HG03565 (cell line): ENCODE measurements at regions not wholly inside any gene's neighbourhood (a gene's known extent, or its start where the extent isn't known, plus 50 kb on each side); places are given as distances from the start of the nearest gene placed in this dataset.
"Not testable (repeated sequence)": the region's sequence is repeated elsewhere in the genome, so short reads cannot be mapped to it uniquely, and the experiment has no call there.

Experiments
- ATAC-seq: cut with Tn5 transposase; IDR thresholded peaks from one replicate; pipeline ENCODE4 v1.9.1; 2021; ENCODE audit warnings: mild to moderate bottlenecking, moderate library complexity; ENCODE audit not compliant: unreplicated experiment

DNA sequence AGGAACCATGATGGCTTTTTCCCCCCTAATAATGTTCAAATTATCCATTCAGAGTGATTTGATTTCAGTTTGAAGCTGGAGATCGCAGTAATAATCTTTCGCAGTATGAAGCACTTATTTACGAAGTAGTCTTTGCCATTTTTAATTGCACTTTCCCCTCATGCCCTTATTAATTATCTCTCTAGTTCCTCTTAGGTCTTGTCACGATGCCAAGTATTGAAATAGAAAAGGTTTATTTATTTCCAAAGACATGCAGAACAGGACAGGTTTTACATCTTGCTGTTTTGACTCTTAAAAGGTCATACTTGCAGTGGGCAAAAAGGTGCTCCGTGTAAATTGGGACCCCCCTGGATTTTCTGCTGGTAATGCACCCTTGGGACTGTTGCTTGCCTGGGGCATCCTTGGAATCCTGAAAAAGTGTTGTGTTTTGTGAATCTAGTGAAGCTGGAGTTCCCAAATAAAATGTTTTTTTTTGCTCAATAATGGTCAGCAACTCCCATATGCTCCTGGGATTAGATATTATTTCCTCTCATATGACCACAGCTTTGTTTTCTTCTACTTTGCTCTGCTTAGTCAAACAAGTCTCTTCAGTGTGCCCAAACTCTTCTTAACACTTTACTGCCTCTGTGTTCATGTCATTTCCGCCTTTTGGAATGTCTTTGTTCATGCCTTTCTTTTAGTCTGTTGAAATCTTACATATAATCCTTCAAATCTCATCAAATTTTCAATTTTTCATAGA is 278.3 kb downstream of the TMEM38B start:
- no peak for ATAC-seq

DNA sequence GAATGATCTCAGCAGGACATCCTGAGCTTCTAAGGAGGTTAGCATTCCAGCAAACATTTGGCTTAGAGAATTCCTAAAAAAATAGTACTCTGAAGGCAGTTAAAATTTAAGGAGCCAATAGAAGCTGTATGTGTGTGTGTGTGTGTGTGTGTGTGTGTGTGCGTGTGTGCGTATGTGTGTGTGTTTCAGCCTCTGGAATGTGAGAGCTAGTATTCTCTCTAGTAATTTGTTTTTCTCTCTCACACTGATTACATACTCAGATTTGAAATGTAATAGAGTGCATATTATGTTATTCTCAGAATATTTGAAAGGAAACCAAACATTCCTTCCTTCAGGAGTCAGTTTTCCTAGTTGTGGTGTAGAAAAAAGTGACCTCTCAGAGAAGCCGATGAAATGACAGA is 279.6 kb downstream of the TMEM38B start:
- no peak for ATAC-seq

DNA sequence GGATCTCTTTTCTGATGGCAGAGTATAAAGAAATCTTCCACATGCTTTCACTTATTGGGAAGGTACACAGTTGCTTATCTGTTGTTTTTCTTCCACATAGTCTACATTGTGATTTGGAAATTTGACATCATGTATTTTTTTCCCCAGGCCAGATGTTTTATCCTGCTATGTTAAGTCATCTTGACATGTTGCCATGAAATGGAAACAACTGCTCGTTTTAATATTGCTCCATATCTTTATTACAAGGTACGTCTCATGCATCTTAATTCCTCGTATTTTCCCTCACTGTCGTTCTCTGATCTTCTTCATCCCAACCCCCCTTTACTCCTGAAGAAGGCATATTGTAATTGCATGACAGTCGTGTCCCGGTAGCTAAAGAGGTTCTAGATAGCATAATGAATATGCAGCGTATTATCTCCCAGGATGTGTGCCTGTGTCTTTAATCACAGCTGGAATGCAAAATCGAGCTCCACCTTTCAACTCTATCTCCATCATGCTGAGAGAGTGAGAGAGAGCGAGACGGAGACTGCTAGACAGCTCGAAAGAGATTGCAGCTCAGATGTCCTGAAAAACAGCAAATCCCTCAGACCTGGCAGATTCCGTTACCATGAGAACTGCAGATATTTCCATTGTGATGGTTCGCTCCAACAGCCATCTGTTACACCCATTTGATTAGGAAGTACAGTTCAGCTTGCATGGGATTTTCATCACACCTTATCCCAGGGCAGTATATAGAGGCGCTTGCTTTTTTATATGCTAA is 281.7 kb downstream of the TMEM38B start:
- no peak for ATAC-seq

DNA sequence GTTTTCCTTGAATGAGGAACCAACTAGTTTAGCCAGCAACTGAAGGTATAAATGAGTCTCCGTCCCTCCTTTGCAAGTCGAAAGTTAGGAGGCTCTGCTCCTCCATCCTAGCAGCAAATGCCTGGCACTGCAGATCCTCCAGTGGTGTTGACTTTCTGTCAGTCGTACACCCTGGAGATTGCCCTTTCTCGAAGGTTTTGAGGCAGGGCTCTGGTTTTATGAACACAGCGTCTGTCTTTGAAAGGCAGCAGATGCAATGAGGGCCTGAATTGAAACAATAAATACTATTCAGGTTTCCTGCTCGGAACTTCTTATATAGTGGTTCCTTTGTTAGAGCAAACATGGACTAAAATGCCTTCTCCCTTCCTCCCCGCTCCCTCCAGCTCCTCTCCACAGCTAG is 284.0 kb downstream of the TMEM38B start:
- no peak for ATAC-seq

DNA sequence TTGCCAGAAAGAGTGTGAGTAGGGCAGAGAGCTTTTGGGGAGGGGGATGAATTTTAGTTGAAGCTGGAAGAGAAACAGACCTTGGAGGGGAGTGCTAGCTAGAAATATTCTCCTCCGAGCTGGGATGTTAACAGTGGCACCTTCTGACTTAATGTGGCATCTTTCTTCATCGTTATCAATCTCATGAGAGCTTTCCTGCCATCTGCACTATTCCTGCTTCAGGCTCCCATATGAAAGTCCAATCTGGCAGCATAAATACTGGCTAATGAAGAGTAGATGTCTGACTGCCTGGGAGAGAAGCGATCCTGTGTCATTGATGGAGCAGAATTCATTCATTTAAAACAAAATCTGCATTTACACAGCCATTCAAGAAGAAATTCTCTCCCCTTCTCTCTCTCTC is 284.5 kb downstream of the TMEM38B start:
- no peak for ATAC-seq

DNA sequence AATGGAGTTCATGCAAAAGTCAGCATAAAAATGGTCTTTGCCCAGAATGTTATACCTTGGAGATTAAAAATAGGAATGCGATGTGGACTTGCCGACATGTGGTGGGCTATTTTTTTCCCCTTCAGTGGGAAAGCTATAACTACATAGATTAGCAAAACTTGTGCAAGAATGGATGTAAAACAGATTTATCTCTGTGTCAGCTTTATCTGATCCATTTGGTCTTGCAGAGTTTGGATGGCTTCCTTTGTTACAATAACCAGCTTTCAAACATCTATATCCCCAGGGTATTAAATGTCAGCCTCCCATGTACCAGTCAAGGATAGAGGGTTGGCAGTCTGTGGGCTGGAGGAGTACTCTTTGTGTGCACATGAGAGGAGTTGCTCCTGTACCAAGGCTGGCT is 284.9 kb downstream of the TMEM38B start:
- no peak for ATAC-seq

DNA sequence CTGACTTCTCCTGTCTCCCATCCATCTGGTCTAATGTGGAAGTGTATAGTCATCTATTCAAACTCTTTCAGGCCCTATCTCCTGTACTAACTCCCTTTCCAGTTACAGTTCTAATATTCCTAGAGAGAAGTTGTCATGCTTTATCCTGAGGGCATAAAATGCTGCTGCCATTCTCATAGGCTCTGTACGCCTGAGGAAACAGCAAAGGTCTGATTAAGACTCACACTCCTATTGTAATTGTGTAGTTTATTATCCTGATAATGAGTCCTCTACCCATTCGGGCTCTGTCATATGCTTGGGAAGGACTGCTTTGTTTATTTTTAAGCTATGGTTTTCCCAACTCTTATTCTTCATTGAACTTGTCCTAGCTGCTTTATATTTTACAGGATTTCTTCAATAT is 290.4 kb downstream of the TMEM38B start:
- no peak for ATAC-seq

DNA sequence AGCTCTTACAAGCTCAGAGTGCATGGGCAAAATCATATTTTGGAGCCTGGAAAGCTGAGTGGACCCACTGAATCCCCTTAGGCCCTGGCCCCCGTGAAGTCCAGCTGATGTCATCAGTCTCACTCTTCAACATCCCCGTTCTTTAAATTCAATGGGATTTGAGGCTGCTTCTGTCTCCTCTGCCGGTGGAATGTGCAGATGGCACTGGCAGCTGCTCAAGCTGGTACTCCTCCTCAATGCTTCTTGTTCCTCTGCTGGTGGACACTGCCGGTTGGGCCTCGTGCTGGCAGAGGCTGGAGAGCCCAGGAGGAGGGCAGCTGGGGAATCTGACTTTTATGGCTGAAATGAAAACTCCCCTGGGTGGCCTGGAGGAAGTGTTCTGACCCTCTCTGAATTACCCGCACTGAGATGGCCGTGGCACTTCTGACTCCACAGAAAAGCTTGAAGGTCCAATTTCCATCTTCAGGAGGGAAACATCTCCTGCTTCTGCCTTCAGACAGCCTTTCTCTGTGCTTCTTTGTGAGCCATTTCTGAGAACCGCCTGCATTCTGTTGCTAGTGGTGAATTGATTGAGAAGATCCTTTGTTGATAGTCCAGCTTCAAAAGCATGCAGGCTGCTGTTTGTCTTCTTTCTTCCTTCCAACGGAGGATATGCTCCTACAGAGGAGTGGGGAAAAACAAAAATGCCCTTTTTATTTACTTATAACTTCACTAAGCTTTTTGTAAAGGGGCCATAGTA is 298.9 kb downstream of the TMEM38B start:
- ATAC-seq: no peak

DNA sequence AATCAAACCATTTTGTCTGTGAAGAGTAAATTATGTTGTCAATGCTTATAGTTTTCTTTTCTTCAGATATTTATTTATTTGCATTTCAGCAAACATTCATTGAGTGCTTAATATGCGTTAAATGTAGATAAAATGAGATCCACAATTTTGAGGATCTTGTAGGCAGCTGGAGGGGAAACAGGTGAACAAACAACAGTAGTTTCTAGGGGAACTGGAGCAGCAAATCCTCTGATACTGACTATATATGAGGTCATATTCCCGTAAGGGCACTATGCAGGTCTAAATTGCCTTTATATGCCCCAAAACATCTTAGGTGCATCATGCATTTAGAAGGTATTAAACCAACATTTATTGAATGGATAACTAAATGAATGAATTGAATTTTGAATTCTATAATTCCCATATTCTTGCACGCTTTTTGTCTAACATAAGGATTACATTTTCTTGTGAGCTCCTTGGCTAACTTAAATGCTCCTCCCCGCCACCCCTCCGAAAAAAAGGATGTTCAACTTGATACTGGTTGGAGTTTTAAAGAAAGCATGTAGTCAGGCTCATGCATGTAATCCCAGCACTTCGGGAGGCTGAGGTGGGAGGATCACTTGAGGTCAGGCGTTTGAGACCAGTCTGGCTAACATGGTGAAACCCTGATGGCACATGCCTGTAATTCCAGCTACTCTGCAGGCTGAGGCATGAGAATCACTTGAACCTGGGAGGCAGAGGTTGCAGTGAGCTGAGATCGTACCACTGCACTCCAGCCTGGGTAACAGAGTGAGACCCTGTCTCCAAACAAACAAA is 299.8 kb downstream of the TMEM38B start:
- no peak for ATAC-seq

DNA sequence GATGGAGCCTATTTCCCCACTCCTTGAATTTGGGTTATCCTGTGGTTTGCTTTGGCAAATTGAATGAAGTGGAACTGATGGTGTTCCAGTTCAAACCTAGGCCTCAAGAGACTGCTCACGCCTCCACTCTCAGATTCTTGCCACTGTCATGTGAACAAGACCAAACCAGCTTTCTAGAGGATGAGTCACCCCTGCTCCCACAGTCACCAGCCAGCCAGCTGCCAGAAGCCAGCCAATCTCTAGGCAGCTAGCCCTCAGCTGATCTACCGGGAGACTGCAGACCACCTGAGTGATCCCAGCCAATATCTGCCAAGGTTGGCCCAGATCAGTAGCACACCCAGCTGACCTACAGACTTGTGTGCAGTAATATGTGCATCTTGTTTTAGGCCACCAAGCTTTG is 300.6 kb downstream of the TMEM38B start:
- ATAC-seq: no peak

DNA sequence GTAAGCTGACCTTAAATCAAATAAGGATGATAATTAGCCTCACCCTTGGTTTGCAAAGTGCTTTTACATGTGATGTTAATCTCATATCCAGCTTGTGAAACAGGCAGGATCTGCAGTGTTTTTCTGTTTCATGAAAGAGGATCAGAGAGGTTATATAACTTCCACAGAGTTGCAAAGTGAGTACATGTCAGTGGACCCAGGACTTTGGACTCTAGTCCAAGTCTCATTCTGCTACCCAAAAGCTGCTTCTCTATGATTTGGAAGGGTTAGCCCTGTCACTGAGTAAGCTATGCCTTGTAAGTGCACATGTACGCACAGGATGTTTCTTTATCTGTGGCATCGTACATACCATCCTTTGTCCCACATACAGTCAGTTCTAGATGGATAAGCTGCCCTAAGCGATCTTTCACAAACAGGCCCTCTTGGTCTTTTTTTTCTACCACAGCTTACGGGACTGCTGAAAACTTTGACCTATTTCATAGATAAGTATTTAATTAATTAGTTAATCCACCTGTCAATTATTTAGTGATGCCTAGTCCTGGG is 322.9 kb downstream of the TMEM38B start:
- ATAC-seq: no peak

DNA sequence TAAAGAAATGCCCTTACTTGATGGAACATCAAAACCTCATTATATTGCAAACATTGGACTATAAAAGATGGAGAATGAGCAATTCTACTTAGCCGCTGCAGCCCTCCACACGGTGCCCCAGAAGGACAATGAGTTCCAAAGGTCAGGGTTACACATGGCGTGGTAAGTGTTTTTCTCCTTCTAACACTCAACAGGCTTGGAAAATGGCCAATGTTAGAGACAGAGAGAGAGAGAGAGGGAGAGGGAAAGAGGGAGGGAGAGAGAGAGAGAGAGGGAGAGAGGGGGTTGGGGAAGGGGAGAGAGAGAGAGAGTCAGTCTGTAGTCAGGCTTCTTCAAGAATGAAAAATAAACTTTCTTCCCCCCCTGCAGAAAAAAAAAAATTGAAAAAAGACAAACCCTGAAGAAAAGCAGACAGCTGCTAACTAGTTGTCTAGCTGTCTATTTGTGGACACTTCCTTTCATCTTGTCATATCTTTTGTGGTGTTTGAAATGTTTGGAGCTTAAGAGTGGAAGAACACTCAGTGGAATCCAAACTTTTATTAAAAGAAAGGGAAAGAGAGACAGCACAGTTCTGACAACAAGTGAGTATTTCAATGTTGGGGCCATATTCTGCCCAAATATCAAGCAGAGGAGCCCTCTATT is 324.8 kb downstream of the TMEM38B start:
- ATAC-seq: no peak

DNA sequence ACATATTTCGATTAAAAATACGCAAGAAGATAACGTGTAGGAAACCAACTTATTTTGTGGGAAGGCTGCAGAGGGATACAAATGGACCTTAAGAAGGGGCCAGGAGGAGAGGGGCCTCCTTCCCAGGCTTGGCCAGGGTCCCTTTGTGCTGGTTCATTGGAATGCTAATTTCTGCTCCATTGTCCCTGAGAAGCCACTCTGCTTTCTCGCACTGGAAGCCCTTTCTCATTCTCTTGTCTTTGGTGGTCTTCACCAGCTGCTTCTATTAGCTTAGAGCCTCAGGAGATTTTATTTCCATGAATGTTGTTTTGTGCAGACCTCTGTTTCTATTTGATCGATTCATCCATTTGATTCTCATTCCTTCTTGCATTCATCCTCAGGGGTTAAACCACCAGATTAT is 325.4 kb downstream of the TMEM38B start:
- ATAC-seq: no peak

DNA sequence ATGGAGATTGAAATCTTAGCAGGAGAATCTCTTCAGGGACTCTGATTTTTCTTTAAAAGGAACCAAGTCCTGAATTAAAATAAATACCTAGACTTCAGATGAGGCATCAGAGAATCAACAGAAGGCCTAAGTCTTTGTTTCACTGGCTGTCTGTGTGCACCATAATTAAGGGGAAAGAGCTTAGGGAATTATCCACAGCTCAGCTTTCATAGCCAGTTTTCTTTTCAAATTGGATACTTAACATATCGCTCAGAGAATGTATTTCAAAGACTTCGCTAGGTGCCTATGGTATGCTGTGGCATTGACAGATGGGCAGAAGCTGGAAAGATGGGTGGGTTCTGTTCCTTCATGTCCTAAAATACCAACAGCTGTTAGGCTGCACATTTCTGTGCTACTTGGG is 325.8 kb downstream of the TMEM38B start:
- no peak for ATAC-seq

DNA sequence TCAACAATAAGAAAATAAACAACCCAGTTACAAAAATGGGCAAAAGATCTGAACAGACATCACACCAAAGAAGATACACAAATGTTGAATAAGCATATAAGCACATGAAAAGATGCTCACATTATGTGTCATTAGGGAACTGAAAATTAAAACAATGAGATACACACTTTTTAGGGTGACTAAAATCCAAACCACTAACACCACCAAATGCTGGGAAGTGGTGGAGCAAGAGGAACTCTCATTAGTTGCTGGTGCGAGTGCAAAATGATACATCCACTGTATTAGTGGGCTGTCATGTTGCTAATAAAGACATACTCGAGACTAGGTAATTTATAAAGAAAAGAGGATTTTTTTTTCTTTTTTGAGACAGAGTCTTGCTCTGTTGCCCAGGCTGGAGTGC is 329.1 kb downstream of the TMEM38B start:
- ATAC-seq: no peak

DNA sequence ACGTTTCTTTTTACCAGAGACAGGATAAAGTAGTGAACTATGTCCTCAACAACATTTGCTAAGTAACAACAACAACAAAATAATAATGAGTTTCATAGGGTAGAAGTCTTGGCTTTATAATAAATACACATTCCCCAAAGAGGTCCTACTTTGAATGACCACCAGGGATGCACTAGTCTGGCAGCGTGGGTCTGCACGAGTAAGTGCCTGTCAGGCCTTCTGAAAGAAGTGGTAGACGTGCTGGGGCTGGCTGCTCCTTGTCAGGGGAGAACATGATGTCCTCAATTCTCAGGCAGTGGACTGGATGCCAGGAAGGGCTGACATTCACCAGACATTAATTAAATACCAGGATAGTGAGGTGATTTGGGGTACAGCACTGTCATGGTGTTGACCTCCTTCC is 331.1 kb downstream of the TMEM38B start:
- no peak for ATAC-seq

DNA sequence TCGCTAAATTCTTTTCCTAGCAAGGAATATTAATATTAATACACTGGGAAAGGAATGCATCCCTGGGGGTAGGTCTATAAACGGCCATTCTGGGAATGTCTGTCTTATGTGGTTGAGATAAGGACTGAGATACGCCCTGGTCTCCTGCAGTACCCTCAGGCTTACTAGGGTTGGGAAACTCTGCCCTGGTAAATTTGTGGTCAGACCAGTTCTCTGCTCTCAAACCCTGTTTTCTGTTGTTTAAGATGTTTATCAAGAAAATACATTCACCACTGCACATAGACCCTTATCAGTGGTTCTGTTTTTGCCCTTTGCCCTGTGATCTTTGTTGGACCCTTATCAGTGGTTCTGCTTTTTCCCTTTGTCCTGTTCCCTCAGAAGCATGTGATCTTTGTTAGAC is 335.8 kb downstream of the TMEM38B start:
- ATAC-seq: not testable (repeated sequence)

DNA sequence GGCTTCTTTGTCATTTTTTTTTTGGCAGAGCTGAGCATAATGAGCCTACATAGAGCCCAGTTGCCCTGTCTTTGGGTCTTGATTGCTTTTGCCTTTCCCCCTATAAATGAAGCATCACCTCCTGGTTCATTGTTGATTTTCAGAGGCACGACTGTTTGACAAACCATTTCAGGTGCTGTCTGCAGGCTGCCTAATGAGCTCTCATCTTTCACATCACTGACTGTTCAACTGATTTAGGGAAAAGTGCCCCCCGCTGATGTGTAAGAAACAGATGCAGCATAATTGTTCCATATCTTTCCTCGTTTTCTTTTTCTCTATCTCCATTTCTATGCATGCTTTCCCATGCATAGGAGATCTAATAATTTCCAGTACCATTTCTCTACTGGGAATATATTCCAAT is 338.6 kb downstream of the TMEM38B start:
- no peak for ATAC-seq

DNA sequence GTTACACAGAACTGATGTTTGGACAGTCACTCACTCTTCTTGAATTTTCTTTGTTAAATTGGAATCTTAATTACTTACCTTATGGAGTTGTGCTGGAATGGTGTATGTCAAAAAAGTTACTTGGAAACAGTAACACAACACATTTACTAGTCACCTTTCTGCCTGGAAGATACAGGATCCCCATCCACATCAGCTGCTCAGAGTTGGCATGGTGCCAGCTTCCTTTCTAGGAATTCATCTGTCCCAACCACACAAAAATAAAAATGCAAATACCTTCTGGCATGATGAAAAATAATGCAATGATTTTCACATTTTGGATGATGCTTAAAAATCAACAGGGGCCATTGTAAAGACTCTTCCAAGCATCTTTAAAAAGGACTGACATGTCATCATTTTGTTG is 341.5 kb downstream of the TMEM38B start:
- ATAC-seq: no peak

DNA sequence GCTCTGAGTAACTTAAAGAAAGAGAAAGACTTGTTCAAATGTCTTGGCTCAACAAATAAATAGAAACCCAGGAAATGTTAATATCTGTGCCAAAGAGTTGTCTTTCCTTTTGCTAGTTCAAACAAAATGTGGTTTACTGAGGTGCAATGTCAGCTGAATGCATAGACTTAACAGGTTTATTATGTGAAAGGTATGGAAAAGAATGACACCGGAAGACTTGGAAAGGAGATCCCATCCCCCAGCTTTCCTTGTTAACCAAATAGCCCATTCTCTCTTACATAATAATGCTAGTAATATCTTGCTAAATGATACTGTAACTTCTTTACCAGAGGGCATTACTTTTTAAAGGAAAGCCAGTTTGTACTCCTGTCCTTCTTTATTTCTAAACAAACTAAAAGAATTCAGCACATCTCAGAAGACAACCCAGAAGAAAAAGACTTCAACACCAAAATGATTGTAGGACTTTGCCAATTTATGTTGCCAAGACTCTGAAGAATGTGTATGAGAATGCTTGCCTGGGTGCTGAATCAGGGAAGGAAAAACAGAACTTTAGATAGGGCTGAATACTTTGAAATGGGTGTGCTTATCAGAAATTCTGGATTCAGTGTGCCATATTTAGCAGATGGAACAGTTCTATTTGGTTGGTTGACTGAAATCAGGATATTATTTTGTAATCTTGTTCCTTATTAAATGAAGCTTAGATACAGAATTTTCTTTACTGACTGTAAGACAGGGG is 344.1 kb downstream of the TMEM38B start:
- ATAC-seq: no peak
